MV-4-11 (cell line): ENCODE measurements at regions not wholly inside any gene's neighbourhood (a gene's known extent, or its start where the extent isn't known, plus 50 kb on each side); places are given as distances from the start of the nearest gene placed in this dataset.
"Not testable (repeated sequence)": the region's sequence is repeated elsewhere in the genome, so short reads cannot be mapped to it uniquely, and the experiment has no call there.

Experiments
- DNase-seq: peaks from one replicate; lab custom pipeline; 2025; lab: John Stamatoyannopoulos, UW

GRCh38 chr2:220781622-220782241 is 790.4 kb downstream of the EPHA4 start:
- DNase-seq: no peak

GRCh38 chr2:220782609-220783113 is 789.4 kb downstream of the EPHA4 start:
- no peak for DNase-seq

GRCh38 chr2:220783671-220784070 is 788.4 kb downstream of the EPHA4 start:
- no peak for DNase-seq

GRCh38 chr2:220785178-220785577 is 786.9 kb downstream of the EPHA4 start:
- DNase-seq: no peak

GRCh38 chr2:220786216-220786615 is 785.9 kb downstream of the EPHA4 start:
- no peak for DNase-seq

GRCh38 chr2:220787251-220787650 is 784.9 kb downstream of the EPHA4 start:
- no peak for DNase-seq

DNA sequence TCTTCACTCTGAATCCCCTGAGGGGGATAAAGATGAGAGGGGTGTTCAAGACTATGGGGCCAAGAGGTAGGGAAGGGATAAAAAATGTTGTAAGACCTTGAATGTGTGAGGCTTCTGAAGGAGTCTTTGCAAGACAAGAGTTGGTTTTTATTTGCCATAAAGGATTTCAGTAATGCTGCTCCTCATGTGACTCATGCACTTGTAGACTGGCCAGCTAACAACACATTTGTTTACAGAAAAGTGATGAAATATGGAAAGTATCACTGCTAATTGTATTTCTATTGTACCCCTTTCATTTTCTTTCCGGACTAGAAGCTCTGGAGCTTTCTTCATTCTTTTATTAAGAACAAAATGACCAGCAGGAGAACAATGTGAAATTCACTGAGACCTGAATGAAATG is 782.1 kb downstream of the EPHA4 start:
- DNase-seq: no peak

GRCh38 chr2:220795705-220796104 is 776.4 kb downstream of the EPHA4 start:
- no peak for DNase-seq

GRCh38 chr2:220811115-220811514 is 761.0 kb downstream of the EPHA4 start:
- DNase-seq: no peak

DNA sequence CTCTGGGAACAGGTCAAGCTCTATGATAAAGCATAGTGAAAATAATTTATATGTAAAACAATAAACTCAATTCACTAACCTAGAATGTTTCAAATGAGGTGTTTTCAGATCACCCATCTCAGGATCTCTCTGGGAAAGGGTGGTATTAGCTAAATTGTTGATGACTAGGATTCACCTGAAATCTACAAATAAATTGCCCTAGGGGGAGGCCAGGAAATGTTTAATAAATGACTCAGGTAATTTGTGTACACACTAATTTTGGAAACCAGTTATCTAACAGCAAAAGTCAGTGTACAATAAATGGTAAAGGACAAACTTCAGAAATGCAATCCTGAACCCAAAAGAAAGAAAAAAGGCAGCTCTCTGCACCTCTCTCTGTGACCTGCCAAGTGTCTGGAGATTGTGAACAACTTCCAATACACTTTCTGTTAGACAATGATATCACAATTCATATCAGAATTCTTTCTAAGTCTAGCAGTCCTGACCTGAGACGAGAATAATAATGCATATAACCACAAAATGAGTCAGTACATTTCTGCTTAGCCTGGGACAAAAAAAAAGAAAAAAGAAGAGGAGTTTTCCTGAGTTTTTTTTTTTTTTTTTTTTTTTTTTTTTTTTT is 760.0 kb downstream of the EPHA4 start:
- no peak for DNase-seq

- DNase-seq: no peak
These were observed 757.7 kb downstream of the EPHA4 start for GRCh38 chr2:220814441-220814840.

- no peak for DNase-seq
These were observed 756.4 kb downstream of the EPHA4 start for GRCh38 chr2:220815698-220816097.

DNA sequence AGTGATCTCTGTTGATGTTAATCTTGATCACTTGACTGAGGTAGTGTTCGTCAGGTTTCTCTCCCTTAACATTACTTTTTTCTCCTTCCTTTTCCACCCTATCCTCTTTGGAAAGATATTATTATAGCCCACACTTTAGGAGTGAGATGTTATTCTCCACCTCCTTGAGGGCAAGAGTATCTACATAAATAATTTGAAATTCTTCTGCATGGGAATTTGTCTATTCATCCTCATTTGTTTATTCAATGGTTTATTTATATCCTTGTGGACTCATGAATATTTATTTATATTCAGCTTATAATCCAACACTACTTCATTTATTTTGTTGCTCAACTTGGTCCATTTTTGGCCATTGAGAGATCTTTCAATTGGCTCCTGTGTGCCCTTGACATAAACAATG is 750.4 kb downstream of the EPHA4 start:
- DNase-seq: no peak

DNA sequence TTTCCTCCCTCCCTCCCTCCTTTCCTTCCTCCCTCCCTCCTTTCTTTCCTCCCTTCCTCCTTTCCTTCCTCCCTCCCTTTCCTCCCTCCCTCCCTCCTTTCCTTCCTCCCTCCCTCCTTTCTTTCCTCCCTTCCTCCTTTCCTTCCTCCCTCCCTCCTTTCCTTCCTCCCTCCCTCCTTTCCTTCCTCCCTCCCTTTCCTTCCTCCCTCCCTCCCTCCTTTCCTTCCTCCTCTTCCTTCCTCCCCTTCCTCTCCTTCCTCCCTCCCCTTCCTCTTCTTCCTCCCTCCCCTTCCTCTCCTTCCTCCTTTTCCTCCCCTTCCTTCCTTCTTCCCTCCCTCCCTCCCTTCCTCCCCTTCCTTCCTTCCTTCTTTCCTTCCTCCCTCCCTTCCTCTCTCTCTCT is 748.5 kb downstream of the EPHA4 start:
- DNase-seq: not testable (repeated sequence)

DNA sequence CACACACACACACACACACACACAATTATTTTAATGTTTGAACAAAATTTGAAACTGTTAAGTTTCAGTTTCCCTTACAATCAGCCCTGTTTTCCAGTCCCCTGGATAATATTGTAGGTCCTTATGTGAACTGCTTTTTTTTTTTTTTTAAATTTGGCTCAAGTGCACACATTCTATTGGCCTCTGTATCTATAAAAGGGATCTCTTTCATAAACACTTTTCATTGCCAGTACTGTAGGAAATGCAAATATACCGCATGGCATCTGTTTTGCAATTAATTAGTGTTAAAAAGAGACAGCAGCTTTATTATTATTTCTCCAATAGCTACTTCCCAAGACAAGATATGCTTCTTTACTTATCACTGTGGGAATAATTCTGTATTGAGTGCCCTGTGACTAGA is 738.7 kb downstream of the EPHA4 start:
- no peak for DNase-seq

DNA sequence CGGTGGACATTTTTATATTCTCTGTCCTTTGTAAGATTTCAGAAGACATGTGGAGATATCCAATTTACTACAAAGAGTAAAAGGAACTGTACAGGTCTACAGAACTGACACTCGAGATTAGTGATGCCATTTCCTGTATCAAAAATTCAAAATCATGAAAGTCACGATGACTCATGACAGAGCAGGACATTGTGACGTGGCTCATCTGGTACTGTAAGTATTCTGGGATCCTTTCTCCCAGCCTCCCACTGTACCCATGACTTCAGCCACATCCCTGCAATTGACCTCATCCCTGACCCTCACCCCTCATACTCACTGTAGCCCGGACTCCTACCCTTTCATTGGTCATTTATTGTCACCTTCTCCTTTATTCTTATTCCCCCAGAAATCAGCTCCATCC is 736.5 kb downstream of the EPHA4 start:
- DNase-seq: no peak

DNA sequence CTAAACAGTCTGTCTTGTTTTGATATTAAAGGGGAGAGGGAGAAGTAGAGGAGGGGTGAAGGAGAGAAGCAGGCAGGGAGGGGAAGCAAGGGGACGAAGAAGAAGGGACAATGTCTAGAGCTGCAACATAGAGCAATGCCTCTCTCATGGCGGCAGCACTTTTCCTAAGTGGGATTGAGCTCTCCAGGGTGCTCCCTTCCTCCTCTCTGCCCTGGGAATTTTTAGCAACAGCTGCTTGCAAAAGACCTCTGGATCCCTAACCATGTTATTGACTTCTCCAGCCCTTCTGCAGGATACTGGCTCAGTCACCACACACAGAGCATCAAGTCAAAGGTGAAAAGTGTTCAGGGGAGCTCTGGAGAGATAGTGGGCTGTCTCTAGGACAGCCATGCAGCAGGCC is 734.9 kb downstream of the EPHA4 start:
- no peak for DNase-seq

DNA sequence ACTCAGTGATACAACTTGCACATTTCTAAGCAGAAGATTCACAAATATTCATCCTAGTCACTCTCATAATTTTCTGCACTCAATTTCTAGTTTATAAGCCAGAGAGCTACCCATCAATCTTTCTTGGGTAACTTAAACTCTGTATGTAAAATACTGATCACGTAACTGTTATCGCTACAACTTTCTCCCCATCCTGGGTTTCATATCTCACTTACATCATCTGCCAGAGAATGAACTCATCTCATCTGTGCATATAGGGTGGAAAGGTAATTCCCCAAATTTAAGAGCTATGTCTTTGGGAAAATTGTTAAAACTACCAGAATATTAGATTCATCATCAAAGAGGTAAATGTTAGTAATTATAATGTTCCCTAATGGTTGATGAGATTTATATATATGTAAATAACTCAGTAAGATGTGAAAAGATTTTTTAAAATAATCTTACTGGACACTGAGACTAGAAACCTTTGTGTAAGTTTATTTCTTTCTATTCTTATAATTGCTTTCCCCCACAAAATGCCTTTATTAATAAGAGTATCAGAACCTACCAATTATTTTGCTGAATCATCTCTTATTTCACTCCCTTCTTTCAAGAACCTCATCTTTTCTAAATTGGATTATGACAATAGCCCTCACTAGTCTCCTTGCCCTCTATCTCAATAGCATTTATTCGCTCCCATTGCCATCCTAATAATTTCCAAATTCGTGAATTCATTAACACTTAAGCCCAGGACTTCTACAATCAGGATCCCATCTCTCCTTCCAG is 729.0 kb downstream of the EPHA4 start:
- no peak for DNase-seq

DNA sequence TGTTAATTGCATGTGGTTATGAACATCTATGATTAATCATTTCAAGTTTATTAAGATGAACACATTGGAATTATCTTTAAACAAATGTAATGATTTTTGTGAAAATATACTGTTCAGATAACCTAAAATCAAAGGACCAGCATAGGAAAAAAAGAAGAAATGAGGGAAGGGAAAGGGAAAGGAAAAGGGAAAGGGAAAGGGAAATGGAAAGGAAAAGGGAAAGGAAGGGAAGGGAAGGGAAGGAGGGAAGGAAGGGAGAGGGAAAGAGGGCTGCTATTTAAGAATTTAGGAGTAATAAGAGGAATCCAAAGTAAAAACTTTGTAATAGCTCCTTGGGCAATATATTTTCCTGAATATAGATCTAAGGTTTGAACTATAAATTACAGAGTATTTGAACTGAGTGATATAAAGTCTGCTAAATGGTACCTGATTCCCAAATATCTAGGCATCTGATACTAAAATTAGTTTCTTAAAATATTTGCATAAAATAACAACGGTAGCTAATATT is 726.3 kb downstream of the EPHA4 start:
- no peak for DNase-seq

DNA sequence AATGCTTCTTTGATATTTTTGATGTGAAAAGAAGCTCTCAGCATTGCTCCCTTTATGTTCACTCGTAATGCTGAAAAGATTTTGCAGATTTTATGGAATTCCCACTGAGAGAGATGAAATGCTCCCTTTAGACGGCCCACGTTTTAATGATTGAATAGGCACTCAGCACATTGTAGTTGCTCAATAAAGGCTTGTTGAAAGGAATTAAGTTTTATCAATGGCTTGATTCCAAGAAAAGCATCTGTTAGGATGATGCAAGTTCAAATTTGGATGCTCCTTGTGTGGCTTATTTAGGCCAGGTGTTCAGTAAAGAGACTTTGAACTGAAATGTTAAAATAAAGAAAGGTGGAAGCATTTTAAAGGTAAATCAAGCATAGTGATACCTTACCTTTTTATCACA is 725.1 kb downstream of the EPHA4 start:
- no peak for DNase-seq

DNA sequence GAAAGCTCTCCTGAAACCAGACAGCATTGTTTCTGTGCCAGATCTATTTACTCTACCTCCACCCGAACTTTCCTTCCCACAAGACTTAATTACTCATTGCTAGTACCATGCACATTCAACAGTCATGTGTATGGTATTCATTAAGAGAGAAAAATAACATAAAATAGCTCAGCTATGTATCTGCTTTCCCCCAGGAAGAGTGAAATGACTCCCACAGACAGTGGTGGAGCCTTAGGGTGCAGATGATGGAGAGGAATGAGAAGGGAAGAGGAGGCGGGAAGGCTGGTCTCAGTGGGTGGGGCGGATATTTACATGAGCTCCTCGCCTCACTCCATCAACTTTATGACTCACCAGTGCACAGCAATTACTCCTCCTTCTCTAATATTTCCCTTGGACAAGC is 724.5 kb downstream of the EPHA4 start:
- DNase-seq: no peak

DNA sequence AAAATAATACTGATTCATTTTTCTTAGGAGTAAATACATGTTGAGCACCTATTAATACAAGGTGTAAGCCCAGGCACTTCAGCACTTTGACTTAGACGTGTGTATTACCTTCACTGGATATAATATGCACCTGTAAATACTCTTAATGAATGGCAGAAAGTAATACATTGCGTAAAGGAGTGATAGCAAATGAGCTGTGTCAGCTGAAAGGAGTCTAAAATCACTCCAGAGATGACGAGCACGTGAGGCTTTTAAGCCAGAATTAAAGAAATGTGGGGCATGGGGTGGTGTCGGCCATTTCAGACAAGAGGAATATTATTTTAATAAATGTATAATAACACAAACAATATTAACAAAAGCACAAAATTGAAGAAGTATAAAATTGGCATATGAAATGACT is 722.7 kb downstream of the EPHA4 start:
- no peak for DNase-seq

- DNase-seq: no peak
These were observed 722.0 kb downstream of the EPHA4 start for GRCh38 chr2:220850116-220850515.
